ENCODE measurements at regions not wholly inside any gene's neighbourhood (a gene's known extent, or its start where the extent isn't known, plus 50 kb on each side); places are given as distances from the start of the nearest gene placed in this dataset.

- Histone ChIP-seq H3K9me3 (ENCODE audit: control insufficient read depth in 4 of 4, low read length in 3 of 4) (no peaks in the 10 kb centered on the region), H3K27me3 (ENCODE audit: control insufficient read depth in 4 of 4, insufficient read depth in 4 of 4, low read length in 3 of 4) (no peaks in the 10 kb centered on the region), H3K9ac (ENCODE audit: low read depth in 1 of 2, low read length in 2 of 2) (no peak overlapping the region), H3K4me3 (ENCODE audit: low read depth in 1 of 3, low read length in 3 of 3) (no peak overlapping the region), H3K4me1 (ENCODE audit: control insufficient read depth in 4 of 4, insufficient read depth in 4 of 4, low read length in 3 of 4) (peaks cover 0 to 4% (median 0%) of the 10 kb centered on the region in 4 donors), H3K36me3 (ENCODE audit: control insufficient read depth in 4 of 4, insufficient read depth in 3 of 4, low read depth in 1 of 4, low read length in 3 of 4) (no peaks in the 10 kb centered on the region), H3K27ac (ENCODE audit: low read depth in 1 of 2, low read length in 2 of 2) (no peak overlapping the region)
- DNase-seq (ENCODE audit: low spot score): no peak
- WGBS: 96% methylated on average over 2 of the region's 2 CpGs
- TF ChIP-seq RXRA (IDR thresholded peaks at IDR 0.05): no peak
- no peak for TF ChIP-seq CTCF (IDR thresholded peaks at IDR 0.05; ENCODE audit: low read depth, low read length, missing input control)
- TF ChIP-seq JUND (IDR thresholded peaks at IDR 0.05): no peak
- TF ChIP-seq MAX (IDR thresholded peaks at IDR 0.05): no peak
- TF ChIP-seq NR2F2 (IDR thresholded peaks at IDR 0.05): no peak
- no peak for TF ChIP-seq TAF1 (conservative IDR thresholded peaks at IDR 0.05)
- TF ChIP-seq, protein P1, sequence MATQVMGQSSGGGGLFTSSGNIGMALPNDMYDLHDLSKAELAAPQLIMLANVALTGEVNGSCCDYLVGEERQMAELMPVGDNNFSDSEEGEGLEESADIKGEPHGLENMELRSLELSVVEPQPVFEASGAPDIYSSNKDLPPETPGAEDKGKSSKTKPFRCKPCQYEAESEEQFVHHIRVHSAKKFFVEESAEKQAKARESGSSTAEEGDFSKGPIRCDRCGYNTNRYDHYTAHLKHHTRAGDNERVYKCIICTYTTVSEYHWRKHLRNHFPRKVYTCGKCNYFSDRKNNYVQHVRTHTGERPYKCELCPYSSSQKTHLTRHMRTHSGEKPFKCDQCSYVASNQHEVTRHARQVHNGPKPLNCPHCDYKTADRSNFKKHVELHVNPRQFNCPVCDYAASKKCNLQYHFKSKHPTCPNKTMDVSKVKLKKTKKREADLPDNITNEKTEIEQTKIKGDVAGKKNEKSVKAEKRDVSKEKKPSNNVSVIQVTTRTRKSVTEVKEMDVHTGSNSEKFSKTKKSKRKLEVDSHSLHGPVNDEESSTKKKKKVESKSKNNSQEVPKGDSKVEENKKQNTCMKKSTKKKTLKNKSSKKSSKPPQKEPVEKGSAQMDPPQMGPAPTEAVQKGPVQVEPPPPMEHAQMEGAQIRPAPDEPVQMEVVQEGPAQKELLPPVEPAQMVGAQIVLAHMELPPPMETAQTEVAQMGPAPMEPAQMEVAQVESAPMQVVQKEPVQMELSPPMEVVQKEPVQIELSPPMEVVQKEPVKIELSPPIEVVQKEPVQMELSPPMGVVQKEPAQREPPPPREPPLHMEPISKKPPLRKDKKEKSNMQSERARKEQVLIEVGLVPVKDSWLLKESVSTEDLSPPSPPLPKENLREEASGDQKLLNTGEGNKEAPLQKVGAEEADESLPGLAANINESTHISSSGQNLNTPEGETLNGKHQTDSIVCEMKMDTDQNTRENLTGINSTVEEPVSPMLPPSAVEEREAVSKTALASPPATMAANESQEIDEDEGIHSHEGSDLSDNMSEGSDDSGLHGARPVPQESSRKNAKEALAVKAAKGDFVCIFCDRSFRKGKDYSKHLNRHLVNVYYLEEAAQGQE (IDR thresholded peaks at IDR 0.05): no peak
These were observed 960.3 kb downstream of the C4orf33 start for GRCh38 chr4:130056286-130056685.

DNA sequence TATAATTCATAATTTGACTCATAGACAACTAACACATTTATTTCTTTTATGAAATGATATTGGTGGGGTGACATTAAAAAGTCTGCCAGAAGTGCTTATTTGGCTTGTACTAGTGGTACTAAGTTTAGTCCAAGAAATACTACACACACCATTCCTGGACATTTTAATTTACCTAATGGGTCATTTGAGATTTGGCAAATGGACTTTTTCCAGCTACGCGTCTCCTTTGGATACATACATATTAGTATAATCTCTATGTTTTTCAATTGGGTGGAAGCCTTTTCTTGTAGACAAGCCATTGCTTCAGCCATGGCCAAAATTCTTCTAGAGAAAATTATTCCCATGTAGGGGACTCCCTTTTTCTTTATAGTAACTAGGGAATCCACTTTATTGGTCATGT is 968.5 kb downstream of the C4orf33 start:
- Histone ChIP-seq H3K27me3 (ENCODE audit: control insufficient read depth in 4 of 4, insufficient read depth in 4 of 4, low read length in 3 of 4) (no peaks in the 10 kb centered on the region), H3K27ac (ENCODE audit: low read depth in 1 of 2, low read length in 2 of 2) (no peak overlapping the region), H3K9me3 (ENCODE audit: control insufficient read depth in 4 of 4, low read length in 3 of 4) (no peaks in the 10 kb centered on the region), H3K4me3 (ENCODE audit: low read depth in 1 of 3, low read length in 3 of 3) (no peak overlapping the region), H3K4me1 (ENCODE audit: control insufficient read depth in 4 of 4, insufficient read depth in 4 of 4, low read length in 3 of 4) (peaks cover 4 to 20% (median 12%) of the 10 kb centered on the region in 4 donors), H3K9ac (ENCODE audit: low read depth in 1 of 2, low read length in 2 of 2) (no peak overlapping the region), H3K36me3 (ENCODE audit: control insufficient read depth in 4 of 4, insufficient read depth in 3 of 4, low read depth in 1 of 4, low read length in 3 of 4) (no peaks in the 10 kb centered on the region)
- no peak for TF ChIP-seq ATF3 (IDR thresholded peaks at IDR 0.05)
- no peak for DNase-seq (ENCODE audit: low spot score)
- 96% methylated on average over 2 of the region's 2 CpGs for WGBS

DNA sequence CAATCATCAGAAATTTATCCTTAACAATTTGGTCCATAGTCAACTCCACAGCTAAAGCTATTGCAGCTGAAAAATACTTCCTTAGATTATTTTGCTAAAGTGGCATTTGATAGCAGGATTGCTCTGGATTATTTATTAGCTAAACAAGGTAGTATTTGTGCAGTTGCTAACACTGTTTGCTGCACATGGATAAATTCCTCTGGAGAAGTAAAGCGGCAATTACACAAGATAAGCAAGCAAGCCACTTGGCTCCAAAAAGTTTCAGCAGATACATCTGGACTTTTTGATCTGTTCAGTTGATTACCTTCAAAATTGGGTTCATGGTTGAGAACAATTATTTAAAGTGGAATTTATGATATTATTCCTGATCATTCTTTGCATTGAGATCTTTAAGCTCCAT is 971.5 kb downstream of the C4orf33 start:
- no peak for DNase-seq (ENCODE audit: low spot score)
- Histone ChIP-seq H3K4me1 (ENCODE audit: control insufficient read depth in 4 of 4, insufficient read depth in 4 of 4, low read length in 3 of 4) (peaks cover 6 to 24% (median 13%) of the 10 kb centered on the region in 4 donors), H3K36me3 (ENCODE audit: control insufficient read depth in 4 of 4, insufficient read depth in 3 of 4, low read depth in 1 of 4, low read length in 3 of 4) (no peaks in the 10 kb centered on the region), H3K27me3 (ENCODE audit: control insufficient read depth in 4 of 4, insufficient read depth in 4 of 4, low read length in 3 of 4) (no peaks in the 10 kb centered on the region), H3K27ac (ENCODE audit: low read depth in 1 of 2, low read length in 2 of 2) (no peak overlapping the region), H3K9ac (ENCODE audit: low read depth in 1 of 2, low read length in 2 of 2) (no peak overlapping the region), H3K4me3 (ENCODE audit: low read depth in 1 of 3, low read length in 3 of 3) (no peak overlapping the region), H3K9me3 (ENCODE audit: control insufficient read depth in 4 of 4, low read length in 3 of 4) (no peaks in the 10 kb centered on the region)
- 45% methylated on average over 1 of the region's 1 CpG for WGBS
- no peak for TF ChIP-seq FOXA1 (IDR thresholded peaks at IDR 0.05)
- TF ChIP-seq EGR1 (IDR thresholded peaks at IDR 0.05; ENCODE audit: low read depth in 2 of 2): no peak
- no peak for TF ChIP-seq GABPA (IDR thresholded peaks at IDR 0.05 in 1 of 2, conservative IDR thresholded peaks at IDR 0.05 in 1 of 2)
- TF ChIP-seq ZBTB33 (IDR thresholded peaks at IDR 0.05): no peak
- peak; percentile 12 for TF ChIP-seq YY1 (IDR thresholded peaks at IDR 0.05)
- TF ChIP-seq ATF3 (IDR thresholded peaks at IDR 0.05): no peak
- TF ChIP-seq MAX (IDR thresholded peaks at IDR 0.05): peak; percentile 38
- TF ChIP-seq SP1 (IDR thresholded peaks at IDR 0.05): peak; percentile 29
- TF ChIP-seq RXRA (IDR thresholded peaks at IDR 0.05): peak; percentile 38 to 40
- no peak for TF ChIP-seq CTCF (IDR thresholded peaks at IDR 0.05; ENCODE audit: low read depth, low read length, missing input control)
- TF ChIP-seq NR2F2 (IDR thresholded peaks at IDR 0.05): no peak
- peak; percentile 19 for TF ChIP-seq FOXA2 (IDR thresholded peaks at IDR 0.05)
- TF ChIP-seq RAD21 (IDR thresholded peaks at IDR 0.05): peak; percentile 29 to 49
- TF ChIP-seq HNF4A (conservative IDR thresholded peaks at IDR 0.05): peak; percentile 27 to 54
